ENCODE measurements at regions not wholly inside any gene's neighbourhood (a gene's known extent, or its start where the extent isn't known, plus 50 kb on each side); places are given as distances from the start of the nearest gene placed in this dataset.

GRCh38 chr9:7303907-7304626 is 495.5 kb downstream of the DMAC1 start:
- TF ChIP-seq CTCF (conservative IDR thresholded peaks at IDR 0.05; ENCODE audit: low read length), result no peak
- no peak for TF ChIP-seq EZH2phosphoT487 (IDR thresholded peaks at IDR 0.05; ENCODE audit: borderline replicate concordance, low read depth, low read length)
